Stimulated activated CD4-positive, alpha-beta T cell treated with anti-CD3 and anti-CD28 coated beads, Interleukin-12 subunit alpha, Interleukin-12 subunit beta, amount 100 ng/mL, for 4 hours (primary cell): ENCODE measurements at regions not wholly inside any gene's neighbourhood (a gene's known extent, or its start where the extent isn't known, plus 50 kb on each side); places are given as distances from the start of the nearest gene placed in this dataset.
"Not testable (repeated sequence)": the region's sequence is repeated elsewhere in the genome, so short reads cannot be mapped to it uniquely, and the experiment has no call there.

Experiments
- DNase-seq: peaks from one replicate; pipeline ENCODE4 v3.0.0-alpha.2; 2020

DNA sequence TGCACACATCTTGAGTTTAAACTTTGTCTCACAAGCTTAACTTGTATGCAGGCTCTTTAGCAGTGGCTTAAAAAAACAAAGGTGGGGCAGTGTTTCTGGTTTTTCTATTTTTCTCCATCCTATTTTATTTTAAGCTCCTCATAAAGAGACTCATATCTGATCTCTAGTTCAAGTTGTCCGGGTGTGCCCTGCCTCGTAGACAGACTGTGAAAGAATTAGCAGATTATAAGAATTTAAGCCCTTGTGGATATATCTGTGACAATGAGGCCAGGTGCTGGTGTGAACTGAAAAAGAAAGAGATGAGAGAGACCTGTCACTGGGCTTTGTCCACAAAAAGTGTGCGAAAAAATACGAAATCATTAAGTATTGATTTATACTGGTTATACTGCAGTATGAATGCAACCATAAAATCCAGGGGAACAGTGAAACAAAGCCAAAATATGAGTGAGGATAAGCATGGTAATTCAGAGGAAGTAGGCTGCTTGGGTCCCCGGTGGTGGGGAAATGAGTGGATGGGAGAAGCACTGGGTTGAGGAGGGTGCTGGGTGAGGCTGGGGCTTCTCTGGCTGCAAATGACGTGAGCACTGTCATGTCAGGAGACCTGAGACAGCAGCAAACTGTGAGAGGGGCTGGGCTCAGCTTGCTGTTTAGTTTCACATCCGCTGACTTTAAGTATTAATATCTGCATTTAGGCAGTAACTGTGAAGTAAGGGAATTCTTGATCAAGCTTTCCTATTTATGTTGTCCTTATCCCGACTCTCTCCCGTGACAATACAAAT lies 179.7 kb upstream of the ANKRD55 start:
- DNase-seq, result no peak

DNA sequence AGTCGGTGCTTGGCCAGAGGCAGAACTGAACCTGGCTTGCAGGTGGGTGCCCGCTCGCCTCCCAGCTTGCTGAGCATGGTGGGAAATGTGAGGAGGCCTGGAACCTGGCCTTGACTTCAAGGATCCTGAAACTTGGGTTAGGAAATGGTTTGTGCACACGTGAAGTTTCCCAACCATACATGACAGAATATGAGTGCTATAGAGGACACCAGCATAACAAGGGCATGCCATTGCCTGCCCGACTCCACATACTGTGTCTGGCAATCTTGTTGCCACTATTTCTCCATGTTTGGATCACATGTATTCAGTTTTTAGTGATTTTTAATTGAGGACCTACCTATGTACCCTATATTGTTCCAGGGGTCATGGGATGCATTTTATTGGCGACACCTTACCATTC lies 177.6 kb upstream of the ANKRD55 start:
- no peak for DNase-seq

DNA sequence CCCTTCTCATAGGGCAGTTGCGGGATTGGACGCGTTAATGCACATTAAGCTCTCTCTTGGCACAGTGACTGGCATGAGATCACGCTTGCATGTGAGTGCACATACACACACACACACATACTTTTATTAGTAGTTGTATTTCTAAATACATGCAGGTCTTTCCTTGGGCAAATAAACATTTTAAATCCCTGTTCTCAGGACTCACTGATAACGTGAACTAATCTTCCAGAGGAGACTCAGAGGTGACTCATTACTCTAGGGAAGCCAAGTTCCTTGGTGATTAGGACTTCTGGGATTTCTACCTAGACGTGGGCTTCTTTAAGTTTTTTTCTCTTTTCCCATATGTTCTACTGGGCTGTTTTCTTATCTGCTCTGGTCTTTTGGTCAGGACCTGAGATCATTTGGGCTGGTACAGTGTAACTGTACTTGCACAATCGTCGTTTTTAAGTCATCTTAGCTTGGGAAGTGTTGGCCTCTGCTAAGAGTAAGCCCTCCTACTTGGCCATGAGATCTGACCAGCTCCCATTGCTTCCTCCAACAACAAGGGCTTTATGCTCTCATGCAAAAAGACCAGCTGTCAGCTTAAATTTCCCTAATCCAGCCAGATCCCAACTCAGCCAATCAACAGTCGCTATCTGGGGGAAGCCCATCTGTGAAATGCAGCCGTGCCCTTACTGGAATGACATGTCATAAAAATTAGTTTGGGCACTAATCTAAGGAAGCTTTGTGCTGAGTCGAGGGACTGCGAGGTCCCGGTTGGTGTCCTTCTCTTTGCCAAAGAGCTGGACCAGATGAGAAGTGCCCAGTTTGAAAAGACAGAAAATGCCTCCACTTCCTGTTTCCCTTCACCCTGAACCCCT lies 176.4 kb upstream of the ANKRD55 start:
- no peak for DNase-seq

DNA sequence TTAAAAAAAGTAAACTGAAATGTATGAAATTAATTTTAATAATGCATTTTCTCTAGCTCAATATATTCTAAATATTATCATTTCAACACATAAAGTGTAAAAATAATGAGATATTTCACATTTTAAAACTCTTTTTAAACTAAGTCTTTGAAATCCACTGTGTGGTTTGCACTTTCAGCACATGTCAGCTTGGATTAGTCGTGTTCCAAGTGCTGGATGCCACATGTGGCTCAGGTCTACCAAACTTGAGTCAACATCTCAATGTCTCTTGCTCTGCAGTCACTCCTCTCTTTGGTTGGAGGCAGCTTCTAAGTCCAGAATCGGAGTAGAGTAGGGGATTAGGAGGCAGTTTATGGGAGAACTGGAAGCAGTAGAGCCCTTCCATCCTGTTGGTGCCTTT lies 173.7 kb upstream of the ANKRD55 start:
- DNase-seq, result no peak

DNA sequence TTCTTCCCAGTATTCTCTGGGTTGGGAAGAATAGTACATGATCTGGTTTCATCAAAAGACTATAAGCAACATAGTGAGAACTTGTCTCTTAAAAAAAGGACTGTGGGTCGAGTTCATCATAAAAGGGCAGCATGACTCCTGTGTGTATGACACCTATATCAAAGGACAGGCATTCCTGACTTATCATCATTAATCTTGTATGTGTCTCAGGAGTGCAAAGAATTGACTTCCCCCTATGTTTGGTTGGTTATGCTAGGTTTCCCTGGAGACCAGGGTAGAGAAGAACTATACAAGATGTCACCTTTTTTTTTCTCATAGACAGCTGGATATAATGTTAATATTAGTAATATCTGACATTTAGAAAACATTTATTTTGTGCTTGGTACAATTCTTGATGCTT lies 173.1 kb upstream of the ANKRD55 start:
- no peak for DNase-seq

DNA sequence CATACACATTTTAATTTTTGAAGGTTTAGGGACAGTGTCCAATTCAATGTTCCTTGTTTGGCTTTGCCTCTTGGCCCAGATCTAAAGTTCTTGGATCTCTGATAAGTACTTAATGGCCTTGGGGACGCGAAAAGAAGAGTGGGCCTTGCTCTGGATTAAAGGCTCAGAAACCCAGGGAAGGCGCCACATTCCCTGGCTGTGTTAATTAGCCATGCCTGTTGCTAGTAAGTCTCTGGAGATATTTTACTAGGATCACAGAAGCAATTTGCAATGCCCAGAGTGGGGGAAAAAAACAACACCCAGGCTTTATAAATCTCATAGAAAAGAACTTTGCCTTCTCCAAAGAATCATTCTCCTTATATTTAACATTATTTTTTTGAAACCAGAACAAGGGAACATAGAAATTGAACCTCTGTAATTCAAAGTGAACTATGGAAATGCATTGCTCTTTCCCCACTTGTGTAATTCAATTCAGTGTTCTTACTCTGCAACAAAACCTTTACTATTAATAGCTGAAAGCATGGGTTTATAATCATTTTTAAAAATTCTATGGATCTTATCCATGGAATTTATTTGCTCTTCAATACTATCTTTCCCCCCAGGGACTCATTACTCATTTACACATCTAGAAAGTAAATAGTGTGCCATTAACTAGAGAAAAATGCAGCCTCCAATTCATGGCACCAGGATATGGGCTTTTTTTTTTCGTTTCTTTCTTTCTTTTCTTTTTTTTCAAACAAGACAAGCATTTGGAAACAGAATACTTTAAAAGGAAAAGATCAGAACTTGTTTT lies 172.2 kb upstream of the ANKRD55 start:
- DNase-seq, result no peak

DNA sequence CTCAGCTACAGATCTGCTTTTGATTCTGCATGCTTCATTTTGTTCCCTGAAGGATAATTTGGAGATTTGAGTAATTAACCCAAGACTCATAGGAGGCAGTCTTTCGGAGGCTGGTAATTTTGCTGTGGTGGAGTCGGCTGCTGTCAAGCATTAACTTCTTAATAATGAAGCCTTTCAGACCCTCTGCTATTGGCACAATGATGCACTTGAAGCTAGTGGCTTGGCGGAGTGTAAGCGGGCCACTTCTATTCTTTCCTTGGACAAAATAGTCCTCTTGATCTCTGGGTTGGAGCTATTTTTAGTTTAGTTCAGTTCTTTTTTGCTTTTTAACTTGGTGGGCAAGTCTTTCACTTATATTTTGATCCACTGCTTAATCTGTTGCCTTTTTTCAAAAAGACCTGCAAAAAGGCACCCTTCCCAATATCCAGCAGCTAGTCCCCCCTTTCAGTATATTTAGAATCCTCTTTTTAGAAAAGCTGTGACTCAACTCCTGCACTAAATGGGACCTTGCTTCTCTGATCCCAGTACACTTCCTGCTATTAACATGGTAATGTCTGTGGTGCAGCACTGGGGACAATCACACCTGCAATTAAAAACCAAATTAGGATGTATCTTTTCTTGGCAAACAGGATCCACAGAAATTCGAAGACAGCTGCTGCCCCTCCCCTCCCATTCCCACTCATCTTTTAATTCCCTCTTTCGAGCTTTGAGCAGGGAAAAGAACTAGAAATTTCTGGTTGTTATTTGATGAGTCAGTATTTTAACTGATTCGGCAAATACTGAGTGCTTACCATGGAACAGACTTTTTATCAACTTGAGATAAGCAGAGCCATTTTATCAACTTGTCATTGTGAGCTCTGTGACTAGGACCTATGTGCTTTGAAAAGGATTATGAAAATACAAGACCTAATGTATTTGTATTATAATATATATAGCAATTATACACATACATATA lies 169.4 kb upstream of the ANKRD55 start:
- no peak for DNase-seq

DNA sequence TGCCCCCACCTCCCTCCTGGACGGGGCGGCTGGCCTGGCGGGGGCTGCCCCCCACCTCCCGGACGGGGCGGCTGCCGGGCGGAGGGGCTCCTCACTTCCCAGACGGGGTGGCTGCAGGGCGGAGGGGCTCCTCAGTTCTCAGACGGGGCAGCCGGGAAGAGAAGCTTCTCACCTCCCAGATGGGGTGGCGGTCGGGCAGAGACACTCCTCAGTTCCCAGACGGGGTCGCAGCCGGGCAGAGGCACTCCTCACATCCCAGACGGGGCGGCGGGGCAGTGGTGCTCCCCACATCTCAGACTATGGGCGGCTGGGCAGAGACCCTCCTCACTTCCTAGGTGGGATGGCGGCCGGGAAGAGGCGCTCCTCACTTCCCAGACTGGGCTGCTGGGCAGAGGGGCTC lies 164.7 kb upstream of the ANKRD55 start:
- DNase-seq, result not testable (repeated sequence)

DNA sequence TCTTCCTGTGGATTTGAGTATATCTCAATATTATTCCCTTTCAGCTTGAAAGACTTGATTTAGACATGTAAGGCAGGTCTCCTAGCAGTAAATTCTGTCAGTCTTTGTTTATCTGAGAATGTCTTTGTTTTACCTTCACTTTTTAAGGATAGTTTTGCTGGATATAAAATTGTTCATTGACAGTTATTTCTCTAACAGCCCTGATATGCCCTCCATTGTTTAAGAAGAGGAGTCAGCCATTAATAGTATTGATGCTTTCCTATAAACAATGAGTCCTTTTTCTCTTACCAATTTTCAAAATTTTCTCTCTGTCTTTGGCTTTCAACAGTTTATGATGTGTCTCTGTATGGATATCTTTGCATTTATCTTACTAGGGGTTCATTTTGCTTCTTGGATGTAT lies 163.5 kb upstream of the ANKRD55 start:
- no peak for DNase-seq

DNA sequence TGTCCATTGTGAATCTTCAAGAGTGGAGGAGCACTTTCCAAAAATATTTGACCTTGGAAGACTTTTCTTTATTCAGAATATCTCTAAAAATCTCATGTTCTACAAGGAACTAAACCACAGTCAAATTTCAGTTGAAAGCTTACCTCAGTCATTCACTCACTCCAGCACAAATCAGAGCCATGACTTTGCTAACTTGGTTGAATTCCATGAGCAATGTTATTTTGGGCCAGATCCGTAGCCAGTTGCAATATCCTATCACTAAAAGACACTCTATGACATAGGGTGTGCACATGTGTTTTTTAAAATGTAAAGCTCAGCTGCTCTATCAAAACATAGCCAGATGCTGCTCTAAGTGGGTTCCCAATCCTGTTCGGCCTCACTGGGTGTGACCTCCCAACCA lies 156.1 kb upstream of the ANKRD55 start:
- DNase-seq, result no peak

DNA sequence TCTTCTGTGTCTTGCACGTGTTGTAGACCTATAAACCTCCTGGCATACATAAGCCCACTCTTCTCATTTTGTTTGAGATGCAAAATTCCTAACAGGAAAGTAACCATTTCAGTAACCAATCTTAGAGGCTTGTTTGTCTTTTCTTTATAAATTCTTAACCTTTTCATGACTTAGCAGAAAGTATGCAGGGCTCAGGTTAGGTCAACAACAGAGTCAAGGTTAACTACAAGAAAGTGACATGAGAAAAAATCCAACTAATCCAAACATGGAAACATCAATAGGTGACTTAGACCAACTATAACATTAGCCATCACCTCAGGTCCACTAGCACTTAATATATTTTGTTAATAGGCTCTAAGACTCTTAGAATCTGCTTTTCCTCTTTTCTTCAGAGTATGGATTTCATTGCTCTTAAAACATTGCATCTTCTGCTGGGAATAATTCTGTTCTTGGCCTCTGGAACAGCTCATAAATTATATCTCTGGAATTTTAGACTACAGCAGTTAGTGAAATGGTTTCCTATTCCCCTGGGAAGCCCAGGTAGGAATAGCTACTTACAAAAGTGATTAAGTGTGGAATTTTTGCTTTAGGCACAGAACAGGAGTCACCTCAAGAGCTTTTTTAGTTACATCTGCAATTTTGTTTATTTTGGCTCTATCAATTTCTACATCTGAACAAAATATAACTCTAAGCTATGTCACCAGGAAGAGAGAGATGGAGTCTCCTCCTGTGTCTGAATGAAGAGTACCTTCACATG lies 155.3 kb upstream of the ANKRD55 start:
- DNase-seq, result no peak

DNA sequence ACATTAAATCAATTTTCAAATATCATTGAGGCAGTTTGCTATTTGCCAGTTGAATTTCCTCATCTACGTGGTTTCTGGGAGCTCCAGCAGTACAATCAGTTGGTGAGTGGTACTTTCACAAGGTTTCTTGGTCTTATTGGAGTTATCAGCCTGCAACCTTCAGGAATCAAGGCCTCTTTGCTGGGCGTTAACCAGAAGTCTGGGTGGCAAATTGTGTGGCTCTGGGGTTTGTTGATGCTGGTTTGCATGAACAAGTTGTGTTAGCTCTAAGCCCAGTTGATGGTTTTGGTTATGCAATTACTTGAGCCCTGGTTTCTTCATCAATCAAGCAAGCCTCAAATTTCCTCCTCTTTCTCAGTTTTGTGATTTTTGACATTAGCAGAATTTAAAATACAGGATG lies 152.9 kb upstream of the ANKRD55 start:
- no peak for DNase-seq

DNA sequence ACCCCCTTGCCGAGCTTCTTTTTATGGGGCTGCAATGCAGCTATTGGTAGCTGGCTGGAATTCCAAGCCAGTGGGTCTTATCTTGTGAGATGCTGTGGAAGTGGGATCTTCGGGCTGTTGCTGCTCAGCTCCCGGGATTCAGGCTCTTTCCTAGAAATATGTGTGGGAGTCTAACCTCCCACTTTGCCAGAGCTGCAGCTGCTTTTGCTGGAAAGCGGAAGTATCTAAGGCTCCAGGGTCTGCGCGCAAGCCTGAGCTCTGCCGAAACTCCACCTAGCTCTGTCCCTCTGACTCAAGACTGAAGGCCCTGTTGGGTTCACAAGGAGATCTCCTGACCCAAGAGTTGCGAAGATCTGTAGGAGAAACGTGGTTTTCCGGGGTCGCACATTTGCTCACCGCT lies 151.1 kb upstream of the ANKRD55 start:
- no peak for DNase-seq

DNA sequence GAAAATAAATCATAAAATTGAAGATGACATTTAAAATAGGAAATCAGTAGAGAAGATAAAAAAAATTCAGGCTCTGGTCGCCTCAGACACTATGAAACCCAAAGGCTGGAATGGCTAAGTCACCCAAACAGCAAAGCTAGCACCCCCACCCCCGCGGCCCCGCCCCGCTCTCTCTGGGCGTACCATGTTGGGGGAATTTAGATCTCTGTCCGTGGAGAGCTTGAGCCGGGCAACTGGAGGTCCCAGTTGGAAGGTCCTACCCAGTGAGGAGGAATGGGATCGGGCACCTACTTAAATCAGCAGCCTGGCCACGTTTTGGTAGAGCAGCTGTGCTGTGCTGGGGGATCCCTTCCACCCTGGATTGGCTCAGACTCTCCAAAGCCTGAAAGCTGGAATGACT lies 150.6 kb upstream of the ANKRD55 start:
- DNase-seq, result no peak

DNA sequence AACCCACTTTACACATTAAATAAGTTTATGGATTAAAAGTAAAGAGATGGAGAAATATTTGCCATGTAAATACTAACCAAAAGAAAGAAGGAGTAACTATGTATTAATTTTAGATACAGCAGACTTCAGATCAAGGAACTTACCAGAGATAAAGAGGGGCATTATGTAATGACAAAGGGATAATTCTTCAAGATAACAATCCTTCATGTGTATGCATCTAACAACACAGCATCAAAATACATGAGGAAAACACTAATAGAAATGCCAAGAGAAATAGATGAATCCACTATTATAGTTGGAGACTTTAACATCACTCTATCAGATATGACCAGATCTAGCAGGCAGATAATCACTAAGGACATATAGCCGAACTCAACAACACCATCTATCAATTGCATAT lies 149.8 kb upstream of the ANKRD55 start:
- DNase-seq, result no peak

DNA sequence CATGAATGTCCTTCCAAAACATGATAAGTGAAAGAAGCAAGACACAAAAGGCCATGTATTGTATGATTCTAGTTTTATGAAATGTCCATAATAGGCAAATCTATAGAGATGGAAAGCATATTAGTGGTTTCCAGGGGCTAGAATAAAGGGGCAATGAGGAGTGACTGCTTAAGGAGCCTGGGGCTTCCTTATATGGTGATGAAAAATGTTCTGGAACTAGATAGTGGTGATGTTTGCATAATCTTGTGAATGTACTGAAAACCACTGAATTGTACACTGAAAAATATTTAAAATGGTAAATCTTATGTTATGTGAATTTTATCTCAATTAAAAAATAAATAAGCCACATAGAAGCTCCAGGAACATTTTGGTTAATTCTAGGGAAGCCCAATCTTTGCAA lies 144.4 kb upstream of the ANKRD55 start:
- no peak for DNase-seq

DNA sequence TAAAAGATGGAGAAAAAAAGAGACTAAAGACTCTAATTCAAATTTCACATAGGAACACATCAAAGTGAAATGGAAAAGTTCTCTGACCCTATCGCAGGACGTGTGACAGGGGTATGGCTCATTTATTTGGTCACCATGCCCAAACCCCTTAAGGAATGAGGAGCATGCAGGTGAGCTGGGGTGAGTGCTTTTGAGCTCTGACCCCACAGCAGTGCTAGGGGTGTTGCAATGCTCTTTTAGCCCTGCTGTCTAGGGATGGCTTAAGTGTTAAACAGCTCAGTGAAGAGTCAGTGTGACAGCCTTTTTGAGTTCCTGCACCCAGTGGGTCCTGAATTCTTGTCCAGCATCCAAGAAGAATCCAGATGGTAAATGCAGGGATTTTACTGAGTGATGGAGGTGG lies 143.0 kb upstream of the ANKRD55 start:
- no peak for DNase-seq

DNA sequence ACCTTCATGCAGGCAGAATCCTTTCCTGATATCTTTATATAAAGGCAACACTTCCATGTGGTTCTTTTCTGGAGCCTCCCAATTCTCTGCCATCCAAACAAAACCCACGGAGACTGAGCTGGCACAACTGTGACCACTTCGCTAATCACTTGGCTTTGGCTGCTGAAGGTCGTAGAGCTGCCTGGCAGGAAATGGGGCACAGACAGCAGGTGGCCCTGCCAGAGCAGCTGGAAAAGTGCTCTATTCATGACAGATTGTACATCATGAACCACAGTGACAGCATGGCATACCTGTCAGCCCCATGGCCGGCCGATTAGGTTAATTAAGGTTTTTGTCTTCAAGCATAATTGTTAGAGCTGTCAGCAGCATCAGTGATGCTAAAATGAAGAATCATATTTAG lies 141.9 kb upstream of the ANKRD55 start:
- no peak for DNase-seq

DNA sequence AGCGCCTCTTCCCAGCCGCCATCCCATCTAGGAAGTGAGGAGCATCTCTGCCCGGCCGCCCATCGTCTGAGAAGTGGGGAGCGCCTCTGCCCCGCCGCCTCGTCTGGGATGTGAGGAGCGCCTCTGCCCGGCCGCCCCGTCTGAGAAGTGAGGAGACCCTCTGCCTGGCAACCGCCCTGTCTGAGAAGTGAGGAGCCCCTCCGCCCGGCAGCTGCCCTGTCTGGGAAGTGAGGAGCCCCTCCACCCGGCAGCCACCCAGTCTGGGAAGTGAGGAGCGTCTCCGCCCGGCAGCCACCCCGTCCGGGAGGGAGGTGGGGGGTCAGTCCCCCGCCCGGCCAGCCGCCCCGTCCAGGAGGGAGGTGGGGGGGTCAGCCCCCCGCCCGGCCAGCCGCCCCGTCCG lies 139.4 kb upstream of the ANKRD55 start:
- not testable (repeated sequence) for DNase-seq

DNA sequence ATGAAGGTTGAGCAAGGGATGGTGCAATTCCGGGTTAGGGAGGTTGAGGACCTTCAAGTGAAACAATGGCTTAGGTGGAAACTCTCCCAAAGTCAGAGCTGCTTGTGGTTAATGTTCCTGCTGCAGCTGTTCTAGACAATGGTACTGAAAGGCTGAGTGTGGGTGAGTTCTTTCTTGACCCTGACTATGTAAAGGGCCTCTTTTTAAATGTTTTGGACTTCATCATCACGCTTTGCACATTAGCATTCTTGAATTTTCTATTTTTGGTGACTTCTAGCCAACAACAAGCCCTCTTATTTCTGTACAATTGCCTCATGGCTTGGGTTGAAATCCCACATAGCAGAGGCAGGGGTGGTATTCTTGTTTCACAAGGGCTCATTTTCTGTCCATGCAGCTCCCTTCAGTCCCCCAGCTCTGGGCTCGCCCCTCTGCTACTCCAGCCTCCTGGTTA lies 136.3 kb upstream of the ANKRD55 start:
- no peak for DNase-seq

DNA sequence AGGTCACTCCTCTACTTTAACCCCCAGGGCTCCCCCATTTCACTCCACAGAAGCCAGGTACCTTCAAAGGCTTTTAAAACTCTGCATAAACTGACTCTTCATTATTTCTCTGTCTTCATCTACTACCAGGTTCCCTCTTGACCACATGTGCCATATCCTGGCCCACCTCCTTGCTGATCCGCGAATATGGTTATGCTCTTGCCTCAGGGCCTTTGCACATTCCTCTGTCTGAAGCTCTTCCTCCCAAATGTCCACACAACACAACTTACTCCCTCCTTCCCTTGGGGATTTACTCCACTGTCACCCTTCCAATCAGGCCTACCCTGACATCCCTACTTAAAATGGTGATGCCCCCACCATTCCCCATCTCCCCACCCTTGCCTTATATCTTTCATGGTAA lies 134.6 kb upstream of the ANKRD55 start:
- no peak for DNase-seq

DNA sequence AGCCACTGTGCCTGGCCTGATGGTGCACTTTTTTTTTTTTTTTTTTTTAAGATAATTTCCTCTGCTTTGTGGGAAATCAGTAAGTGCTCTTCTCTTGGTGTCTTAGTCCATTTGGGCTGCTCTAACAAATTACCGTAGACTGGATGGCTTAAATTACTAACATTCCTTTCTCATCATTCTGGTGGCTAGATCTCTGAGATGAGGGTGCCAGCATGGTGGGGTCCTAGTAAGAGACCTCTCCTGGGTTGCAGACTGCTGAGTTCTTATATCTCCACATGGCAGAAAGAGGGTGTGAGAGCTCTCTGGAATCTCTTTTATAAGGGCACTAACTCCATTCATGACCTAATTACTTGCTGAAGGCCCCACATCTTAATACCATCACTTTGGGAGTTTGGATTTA lies 133.9 kb upstream of the ANKRD55 start:
- DNase-seq, result no peak
